GM12891 (cell line): ENCODE measurements at regions not wholly inside any gene's neighbourhood (a gene's known extent, or its start where the extent isn't known, plus 50 kb on each side); places are given as distances from the start of the nearest gene placed in this dataset.

Experiments
- DNase-seq: peaks from one replicate; pipeline ENCODE4 v3.0.0; 2011; ENCODE audit warnings: low spot score; ENCODE audit not compliant: insufficient read length
- FAIRE-seq: peaks from 2 replicates; lab custom pipeline; 2011; peaks lifted over from hg19 to GRCh38; lab: Jason Lieb, UNC
- PAX5 ChIP-seq: IDR thresholded peaks from 2 replicates; pipeline ENCODE4 v1.6.1; 2011; ENCODE audit warnings: low read length, moderate library complexity, mild to moderate bottlenecking; ENCODE audit not compliant: insufficient read depth, severe bottlenecking
- POLR2A ChIP-seq: IDR thresholded peaks from 2 replicates; pipeline ENCODE4 v1.6.1; 2011; ENCODE audit warnings: low read depth, low read length, control low read depth
- POLR2AphosphoS5 ChIP-seq: IDR thresholded peaks from 2 replicates; pipeline ENCODE4 v1.6.1; 2011; ENCODE audit warnings: low read depth, low read length, control low read depth
- POU2F2 ChIP-seq: IDR thresholded peaks from 2 replicates; pipeline ENCODE4 v1.6.1; 2011; ENCODE audit warnings: low read depth, mild to moderate bottlenecking, control low read depth, low read length, moderate library complexity
- SPI1 ChIP-seq: IDR thresholded peaks from 2 replicates; pipeline ENCODE4 v1.6.1; 2011; ENCODE audit warnings: low read depth, low read length, control low read depth
- TAF1 ChIP-seq: IDR thresholded peaks from 2 replicates; pipeline ENCODE4 v1.6.1; 2011; ENCODE audit warnings: low read depth, low read length, control low read depth

- DNase-seq (no peak), FAIRE-seq (no peak)
- no peak for TF ChIP-seq POLR2A
- TF ChIP-seq SPI1: no peak
- TF ChIP-seq PAX5: no peak
- no peak for TF ChIP-seq TAF1
- no peak for TF ChIP-seq POLR2AphosphoS5
- no peak for TF ChIP-seq POU2F2
Measured at GRCh38 chr4:135194477-135194876, 992.9 kb upstream of the PABPC4L start.

DNA sequence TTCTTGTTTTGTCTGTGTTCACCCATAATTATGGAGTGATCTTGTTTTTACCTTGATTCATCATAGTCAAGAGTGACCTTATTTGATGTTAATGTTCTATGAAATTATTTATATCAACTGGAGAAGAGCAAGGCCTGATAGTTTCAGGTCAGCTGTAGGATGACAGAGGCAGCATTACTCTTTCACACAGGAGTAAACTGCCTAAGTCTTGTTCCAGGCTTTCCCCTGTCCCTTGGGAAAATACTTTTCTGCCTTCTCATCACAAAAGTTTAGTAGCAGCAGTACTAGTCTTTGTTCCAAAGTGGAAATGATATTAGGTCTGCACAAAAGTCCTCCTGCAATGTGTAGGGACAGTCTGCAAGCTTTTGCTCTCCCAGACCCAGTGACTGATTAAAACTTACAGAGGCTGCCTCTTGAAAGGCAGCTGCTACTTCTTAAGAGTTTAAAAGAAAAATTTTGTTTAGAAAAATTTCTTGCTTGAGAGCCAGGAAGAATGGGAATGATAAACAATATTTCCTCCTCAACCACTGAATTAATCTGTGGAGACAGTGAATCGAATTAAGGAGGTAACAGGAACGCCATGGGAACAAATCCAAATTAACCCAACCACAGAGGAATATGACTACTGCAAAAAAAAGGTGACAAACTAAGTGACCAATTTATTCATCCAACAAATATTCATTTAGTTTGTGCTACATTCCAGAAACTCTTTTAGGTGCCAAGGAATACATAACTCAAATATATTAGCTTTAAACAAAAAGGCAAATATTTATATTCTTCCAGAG lies 991.4 kb upstream of the PABPC4L start:
- FAIRE-seq (no peak), DNase-seq (no peak)
- TF ChIP-seq SPI1: no peak
- no peak for TF ChIP-seq PAX5
- TF ChIP-seq POLR2AphosphoS5: no peak
- TF ChIP-seq POU2F2: no peak
- TF ChIP-seq TAF1: no peak
- TF ChIP-seq POLR2A: no peak

DNA sequence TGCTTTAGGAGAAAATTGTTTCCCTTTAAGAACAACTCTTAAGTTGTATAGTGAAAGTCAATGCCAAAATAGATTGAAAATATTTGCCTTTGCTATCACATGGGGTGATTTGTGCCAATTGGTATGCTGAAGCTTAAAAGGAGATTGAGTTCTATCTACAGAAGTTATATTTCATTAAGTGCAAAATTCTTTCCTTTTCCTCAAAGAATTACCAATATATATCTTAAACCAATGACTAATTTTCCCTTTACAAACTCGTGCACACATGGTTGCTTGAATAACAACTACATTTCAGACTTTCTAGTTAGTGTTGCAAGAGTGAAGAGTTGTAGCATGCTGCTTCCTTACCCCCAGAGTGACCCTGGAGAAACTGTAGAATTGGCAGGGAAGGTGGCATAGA lies 990.0 kb upstream of the PABPC4L start:
- TF ChIP-seq SPI1 (no peak), PAX5 (no peak), POU2F2 (no peak), POLR2A (no peak), POLR2AphosphoS5 (no peak), TAF1 (no peak)
- no peak for FAIRE-seq
- no peak for DNase-seq

GRCh38 chr4:135186002-135186401 lies 984.4 kb upstream of the PABPC4L start:
- DNase-seq (no peak), FAIRE-seq (no peak)
- no peak for TF ChIP-seq PAX5
- TF ChIP-seq POLR2AphosphoS5: no peak
- TF ChIP-seq TAF1: no peak
- no peak for TF ChIP-seq SPI1
- no peak for TF ChIP-seq POLR2A
- no peak for TF ChIP-seq POU2F2

GRCh38 chr4:135185256-135185655 lies 983.7 kb upstream of the PABPC4L start:
- no peak for TF ChIP-seq POLR2AphosphoS5
- no peak for TF ChIP-seq TAF1
- TF ChIP-seq POLR2A: no peak
- no peak for TF ChIP-seq SPI1
- no peak for TF ChIP-seq PAX5
- TF ChIP-seq POU2F2: no peak
- FAIRE-seq (no peak), DNase-seq (no peak)

DNA sequence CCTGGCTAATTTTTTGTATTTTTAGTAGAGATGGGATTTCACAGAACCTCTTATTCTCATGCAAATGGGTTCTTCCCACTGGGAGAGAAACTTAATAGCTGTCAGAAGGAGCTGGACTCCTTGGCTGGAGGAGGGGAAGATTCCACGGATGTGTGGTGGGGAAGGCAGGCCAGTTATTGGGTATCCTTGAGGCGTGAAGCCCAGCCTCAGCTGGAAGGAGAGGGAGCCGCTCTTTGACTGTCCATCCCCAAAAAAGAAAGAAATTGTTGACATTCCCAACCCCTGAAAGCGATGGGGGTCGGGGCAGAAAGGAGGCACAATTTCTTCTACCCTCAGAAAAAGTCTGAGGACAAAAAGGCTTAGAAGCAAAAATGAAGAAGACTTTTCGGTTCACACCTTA lies 983.1 kb upstream of the PABPC4L start:
- no peak for FAIRE-seq
- no peak for TF ChIP-seq POU2F2
- no peak for TF ChIP-seq TAF1
- no peak for TF ChIP-seq POLR2A
- no peak for TF ChIP-seq SPI1
- TF ChIP-seq PAX5: no peak
- DNase-seq: no peak

GRCh38 chr4:135177321-135177720 lies 975.7 kb upstream of the PABPC4L start:
- no peak for DNase-seq
- TF ChIP-seq POLR2A: no peak
- TF ChIP-seq TAF1: no peak
- TF ChIP-seq POU2F2: no peak
- TF ChIP-seq SPI1: no peak
- no peak for TF ChIP-seq PAX5
- TF ChIP-seq POLR2AphosphoS5: no peak
- FAIRE-seq: no peak

- DNase-seq (no peak), FAIRE-seq (no peak)
- TF ChIP-seq POLR2A (no peak), POLR2AphosphoS5 (no peak), SPI1 (no peak), PAX5 (no peak), POU2F2 (no peak), TAF1 (no peak)
Measured at GRCh38 chr4:135166661-135167060, 965.1 kb upstream of the PABPC4L start.

GRCh38 chr4:135164601-135165000 lies 963.0 kb upstream of the PABPC4L start:
- DNase-seq (no peak), FAIRE-seq (no peak)
- no peak for TF ChIP-seq SPI1
- TF ChIP-seq PAX5: no peak
- no peak for TF ChIP-seq POU2F2
- no peak for TF ChIP-seq TAF1
- no peak for TF ChIP-seq POLR2AphosphoS5

DNA sequence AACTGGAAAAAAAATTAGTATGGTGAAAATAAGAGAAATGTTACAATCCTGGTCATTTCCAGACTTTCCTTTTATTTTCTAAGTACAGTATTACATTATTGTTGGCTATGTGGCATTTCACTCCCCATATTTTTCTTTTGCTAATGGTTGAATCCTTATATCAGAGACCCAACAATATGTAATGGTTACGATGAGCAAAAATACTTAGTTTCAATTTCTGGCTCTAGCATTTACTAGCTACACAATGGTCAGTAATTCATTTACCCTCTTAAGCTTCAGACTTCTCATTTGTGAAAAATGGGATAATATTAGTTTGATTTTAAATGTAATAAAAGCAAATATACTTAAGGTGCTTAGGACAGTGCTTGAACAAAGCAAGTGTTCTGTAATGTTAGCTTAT lies 942.9 kb upstream of the PABPC4L start:
- no peak for FAIRE-seq
- TF ChIP-seq TAF1 (no peak), POLR2A (no peak), POU2F2 (no peak), PAX5 (no peak), POLR2AphosphoS5 (no peak), SPI1 (no peak)
- DNase-seq: no peak
